H1 (cell line): ENCODE measurements at regions not wholly inside any gene's neighbourhood (a gene's known extent, or its start where the extent isn't known, plus 50 kb on each side); places are given as distances from the start of the nearest gene placed in this dataset.

Source experiments
- CTCF ChIA-PET: fragments of 300-600 bp; sonication (Branson Sonifier 250); formaldehyde crosslinking; loops from one replicate; lab custom pipeline; 2021; ENCODE audit not compliant: partially characterized antibody; lab: Charles Lee
- POLR2A ChIA-PET: fragments of 300-600 bp; sonication (Branson Sonifier 250); formaldehyde crosslinking; loops from one replicate; lab custom pipeline; 2021; ENCODE audit warnings: inconsistent platforms; ENCODE audit not compliant: partially characterized antibody; lab: Charles Lee
- DNase-seq, 2 experiments: peaks; one replicate each; pipeline versions ENCODE4 v3.0.0 to v3.0.0-alpha.2; 2010 to 2022; ENCODE audit warnings: low spot score in 2 of 2, low read depth in 1 of 2, mixed read lengths in 1 of 2
- FAIRE-seq: peaks from 2 replicates; lab custom pipeline; 2011; peaks lifted over from hg19 to GRCh38; lab: Jason Lieb, UNC
- H2AFZ ChIP-seq: 2 replicates; pipeline ENCODE4 v1.8.1; 2012; ENCODE audit warnings: low read length, inconsistent platforms
- H2AK5ac ChIP-seq: 2 replicates; pipeline ENCODE4 v1.6.1; 2013; ENCODE audit warnings: low read depth, low read length
- H2BK120ac ChIP-seq: replicated peaks from 2 replicates; pipeline ENCODE3; 2013; ENCODE audit warnings: low read depth, low read length, inconsistent platforms
- H2BK12ac ChIP-seq: 2 replicates; pipeline ENCODE4 v1.6.1; 2013; ENCODE audit warnings: low read depth, low read length
- H2BK15ac ChIP-seq: 2 replicates; pipeline ENCODE4 v1.6.1; 2013; ENCODE audit warnings: low read length
- H2BK20ac ChIP-seq: 2 replicates; pipeline ENCODE4 v1.6.1; 2013; ENCODE audit warnings: low read length
- H2BK5ac ChIP-seq: 2 replicates; pipeline ENCODE4 v1.6.1; 2013; ENCODE audit warnings: low read depth, low read length
- H3K14ac ChIP-seq: 2 replicates; pipeline ENCODE4 v1.6.1; 2013; ENCODE audit warnings: inconsistent platforms; ENCODE audit not compliant: insufficient read length
- H3K18ac ChIP-seq: 2 replicates; pipeline ENCODE4 v1.6.1; 2013; ENCODE audit warnings: low read length; ENCODE audit errors: extremely low read depth
- H3K23ac ChIP-seq: 2 replicates; pipeline ENCODE4 v1.6.1; 2013; ENCODE audit warnings: inconsistent platforms; ENCODE audit not compliant: insufficient read length
- H3K23me2 ChIP-seq: 2 replicates; pipeline ENCODE4 v1.6.1; 2013; ENCODE audit warnings: low read depth, low read length
- H3K27ac ChIP-seq: 2 replicates; pipeline ENCODE4 v1.6.1; 2011; ENCODE audit warnings: low read depth, low read length, inconsistent platforms
- H3K27me3 ChIP-seq, 4 experiments: replicated peaks in 1 of 4; 1 replicate in 1 of 4; 2 replicates in 3 of 4; pipeline versions ENCODE4 v1.6.1 to v1.8.1; 2011 to 2013; ENCODE audit warnings: low read length in 3 of 4, mild to moderate bottlenecking in 3 of 4, inconsistent platforms in 2 of 4, mixed read lengths in 2 of 4, moderate library complexity in 1 of 4; ENCODE audit not compliant: control insufficient read depth in 3 of 4, insufficient read depth in 3 of 4; ENCODE audit errors: extremely low read depth in 1 of 4
- H3K36me3 ChIP-seq, 4 experiments: 2 replicates each; pipeline versions ENCODE4 v1.6.1 to v1.8.1; 2011 to 2013; ENCODE audit warnings: mild to moderate bottlenecking in 4 of 4, low read length in 3 of 4, moderate library complexity in 2 of 4, control low read depth in 1 of 4, inconsistent platforms in 1 of 4; ENCODE audit not compliant: insufficient read depth in 4 of 4, control insufficient read depth in 2 of 4
- H3K4ac ChIP-seq: replicated peaks from 2 replicates; pipeline ENCODE3; 2013; ENCODE audit warnings: low read length, low read depth, mixed read lengths, inconsistent platforms; ENCODE audit not compliant: insufficient read length
- H3K4me1 ChIP-seq, 4 experiments: replicated peaks in 1 of 4; 1 replicate in 1 of 4; 2 replicates in 3 of 4; pipeline versions ENCODE4 v1.6.1 to v1.8.1; 2011 to 2013; ENCODE audit warnings: low read length in 3 of 4, inconsistent platforms in 2 of 4, mixed read lengths in 1 of 4; ENCODE audit not compliant: insufficient read depth in 4 of 4, control insufficient read depth in 3 of 4
- H3K4me2 ChIP-seq, 2 experiments: 2 replicates each; pipeline versions ENCODE4 v1.6.1 to v1.8.1; 2011 to 2013; ENCODE audit warnings: low read depth in 2 of 2, low read length in 2 of 2, control low read depth in 1 of 2, inconsistent platforms in 1 of 2, mild to moderate bottlenecking in 1 of 2; ENCODE audit not compliant: insufficient read depth in 1 of 2
- H3K4me3 ChIP-seq, 4 experiments: fragments of 200-600, 300-600 bp in 1 of 4; sonication (generic), shearing (Covaris generic), sonication (Bioruptor Twin) in 1 of 4; 2 replicates each; pipeline versions ENCODE4 v1.5.1 to v1.8.1; 2011 to 2016; ENCODE audit warnings: low read length in 4 of 4, low read depth in 3 of 4, control low read depth in 2 of 4, inconsistent platforms in 2 of 4, mild to moderate bottlenecking in 2 of 4, mixed read lengths in 1 of 4, moderate library complexity in 1 of 4; ENCODE audit not compliant: insufficient read depth in 2 of 4; ENCODE audit errors: extremely low read depth in 1 of 4
- H3K56ac ChIP-seq: replicated peaks from 2 replicates; pipeline ENCODE3; 2013; ENCODE audit warnings: low read depth, mild to moderate bottlenecking, mixed read lengths, low read length, inconsistent platforms; ENCODE audit not compliant: insufficient read length
- H3K79me1 ChIP-seq: 2 replicates; pipeline ENCODE4 v1.6.1; 2013; ENCODE audit warnings: low read depth, low read length, control low read depth
- H3K79me2 ChIP-seq, 2 experiments: 2 replicates each; pipeline versions ENCODE4 v1.6.1 to v1.8.1; 2012 to 2013; ENCODE audit warnings: low read length in 2 of 2, mild to moderate bottlenecking in 2 of 2, inconsistent platforms in 1 of 2; ENCODE audit not compliant: insufficient read depth in 2 of 2, control insufficient read depth in 1 of 2
- H3K9ac ChIP-seq, 4 experiments: replicated peaks in 1 of 4; 1 replicate in 1 of 4; 2 replicates in 3 of 4; pipeline versions ENCODE4 v1.6.1 to v1.8.1; 2011 to 2013; ENCODE audit warnings: low read depth in 3 of 4, low read length in 3 of 4, control low read depth in 2 of 4, mild to moderate bottlenecking in 2 of 4, moderate library complexity in 2 of 4, inconsistent platforms in 1 of 4; ENCODE audit errors: extremely low read depth in 1 of 4
- H3K9me3 ChIP-seq, 2 experiments: 2 replicates each; pipeline versions ENCODE4 v1.6.1 to v1.8.1; 2012 to 2013; ENCODE audit warnings: mild to moderate bottlenecking in 2 of 2, moderate library complexity in 2 of 2, control low read depth in 1 of 2, inconsistent platforms in 1 of 2, low read depth in 1 of 2, low read length in 1 of 2, mixed read lengths in 1 of 2; ENCODE audit not compliant: insufficient read depth in 2 of 2
- H4K20me1 ChIP-seq, 2 experiments: replicated peaks in 1 of 2; 2 replicates each; pipeline versions ENCODE3 to v1.8.1; 2011 to 2013; ENCODE audit warnings: inconsistent platforms in 2 of 2, low read length in 2 of 2, mild to moderate bottlenecking in 1 of 2; ENCODE audit not compliant: insufficient read depth in 2 of 2, control insufficient read depth in 1 of 2
- H4K5ac ChIP-seq: 2 replicates; pipeline ENCODE4 v1.6.1; 2013; ENCODE audit warnings: low read length, low read depth, mixed read lengths, inconsistent platforms; ENCODE audit not compliant: insufficient read length
- H4K8ac ChIP-seq: 2 replicates; pipeline ENCODE4 v1.8.0; 2013; ENCODE audit warnings: mild to moderate bottlenecking, moderate library complexity, low read length, inconsistent platforms; ENCODE audit not compliant: insufficient read depth; ENCODE audit errors: extremely low read depth
- H4K91ac ChIP-seq: replicated peaks from 2 replicates; pipeline ENCODE3; 2013; ENCODE audit warnings: low read length, mixed read lengths, inconsistent platforms; ENCODE audit not compliant: insufficient read length
- BACH1 ChIP-seq: IDR thresholded peaks from 2 replicates; pipeline ENCODE4 v1.6.1; 2012; ENCODE audit warnings: low read length, improper control_type of control experiment
- CTBP2 ChIP-seq: IDR thresholded peaks from 2 replicates; pipeline ENCODE4 v1.7.0; 2011; ENCODE audit warnings: borderline replicate concordance, mild to moderate bottlenecking, moderate library complexity, mixed read lengths, low read length; ENCODE audit not compliant: insufficient read depth, insufficient read length
- WGBS, 2 experiments: shearing (Covaris generic) in 1 of 2; methylation state at CpG; one replicate each; pipeline versions ENCODE4 v1.1.6 to v1.1.7; 2013 to 2015; ENCODE audit warnings: low lambda C conversion rate in 2 of 2, mixed read lengths in 2 of 2, inconsistent platforms in 1 of 2, low coverage in 1 of 2, missing lambda C conversion rate in 1 of 2; ENCODE audit not compliant: insufficient replicate concordance in 2 of 2, insufficient coverage in 1 of 2, insufficient read length in 1 of 2; ENCODE audit errors: extremely low coverage in 1 of 2, missing lambda C conversion rate in 1 of 2; 5-methylcytosine and 5-hydroxymethylcytosine counted together

DNA sequence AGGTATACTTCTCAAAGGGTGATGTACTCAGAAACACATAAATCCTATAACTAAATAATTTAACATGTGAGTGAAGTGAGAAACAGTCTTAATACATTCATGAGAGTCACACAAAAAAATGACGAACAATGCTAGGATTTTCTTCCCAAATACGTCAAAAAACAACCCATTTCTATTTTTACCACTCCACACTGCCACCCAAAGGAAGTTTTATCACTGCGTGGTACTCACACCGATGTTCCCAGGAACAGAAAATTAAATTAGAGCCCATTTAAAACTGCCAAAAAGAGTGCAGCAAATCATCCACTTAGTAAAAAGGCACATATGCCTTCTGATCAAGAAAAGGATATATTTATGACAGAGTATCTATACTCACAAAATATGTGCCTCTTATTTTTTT is 710.9 kb upstream of the FAT3 start (continued):
- no peak for TF ChIP-seq BACH1

DNA sequence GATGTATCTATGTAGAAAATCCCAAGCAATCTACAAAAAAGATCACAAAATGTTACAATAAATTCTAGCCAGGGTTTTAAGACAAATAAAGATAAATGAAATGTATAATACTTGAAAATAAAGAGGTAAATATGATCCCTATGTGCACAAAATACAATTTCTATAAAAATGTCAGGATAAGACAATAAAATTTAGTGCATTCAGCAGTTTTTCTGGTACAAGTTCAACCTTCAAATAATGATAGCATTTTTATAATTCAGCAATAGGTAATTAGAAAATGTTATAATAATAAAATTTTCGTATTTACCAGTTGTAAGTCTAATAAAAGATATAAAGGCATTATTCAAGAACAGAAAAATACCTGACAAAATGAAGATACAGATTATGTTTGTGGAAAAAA is 726.8 kb upstream of the FAT3 start:
- Histone ChIP-seq H2BK120ac (no peak overlapping the region), H3K36me3 (no peaks in the 10 kb centered on the region), H3K14ac (no peak overlapping the region), H4K20me1 (no peaks in the 10 kb centered on the region), H3K9me3 (no peaks in the 10 kb centered on the region), H2BK5ac (no peak overlapping the region), H2BK15ac (no peak overlapping the region), H3K23ac (no peak overlapping the region), H4K5ac (no peak overlapping the region), H4K8ac (no peak overlapping the region), H3K27me3 (no peaks in the 10 kb centered on the region), H3K9ac (no peak overlapping the region), H3K18ac (no peak overlapping the region), H3K23me2 (no peaks in the 10 kb centered on the region; the same call in 1 of the 2 replicates), H3K4ac (no peak overlapping the region), H4K91ac (no peak overlapping the region), H3K4me1 (0 out of 7 replicates have a peak, but pooled peaks cover 0 to 2% (median 0%) of the 10 kb centered on the region in 4 experiments), H3K56ac (no peak overlapping the region), H3K79me1 (no peaks in the 10 kb centered on the region), H3K27ac (no peak overlapping the region), H2BK20ac (no peak overlapping the region), H2AFZ (no peak overlapping the region), H3K4me3 (no peak overlapping the region), H3K4me2 (no peak overlapping the region), H2BK12ac (no peak overlapping the region), H3K79me2 (no peaks in the 10 kb centered on the region), H2AK5ac (no peak overlapping the region)
- ChIA-PET CTCF (no interaction called here), POLR2A (no interaction called here)
- TF ChIP-seq CTBP2 = no peak
- FAIRE-seq (no peak), DNase-seq (no peak)
- WGBS, 2 experiments = 87% methylated on average over 1 of the region's 1 CpG; no CpG with 5 or more reads in 1 of the 2 experiments
